Erythroblast (primary cell): ENCODE measurements at regions not wholly inside any gene's neighbourhood (a gene's known extent, or its start where the extent isn't known, plus 50 kb on each side); places are given as distances from the start of the nearest gene placed in this dataset.

Experiments
- GATA1 ChIP-seq: IDR thresholded peaks from 2 replicates; pipeline ENCODE4 v1.6.1; 2011; ENCODE audit warnings: low read depth, mild to moderate bottlenecking, control low read depth, low read length, moderate library complexity
- POLR2A ChIP-seq: IDR thresholded peaks from 2 replicates; pipeline ENCODE4 v1.6.1; 2011; ENCODE audit warnings: mild to moderate bottlenecking, low read length

DNA sequence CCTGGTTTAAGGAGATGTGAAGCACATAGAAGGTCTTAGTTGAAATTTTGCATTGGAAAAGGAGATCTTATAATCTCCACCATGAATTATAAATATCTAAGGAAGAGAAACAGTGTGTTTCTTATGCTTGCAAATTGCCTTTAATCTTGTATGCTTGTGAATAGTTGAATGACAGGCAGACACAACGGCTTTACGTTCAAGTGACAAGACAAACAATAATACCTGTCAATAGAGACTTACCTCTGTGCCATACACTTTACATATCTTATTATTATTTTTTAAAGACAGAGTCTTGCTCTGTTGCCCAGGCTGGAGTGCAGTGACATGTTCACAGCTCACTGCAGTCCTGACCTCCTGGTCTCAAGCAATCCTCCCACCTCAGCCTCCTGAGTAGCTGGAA lies 113.7 kb downstream of the QPCT start:
- TF ChIP-seq POLR2A = no peak
- TF ChIP-seq GATA1 = no peak
